ENCODE measurements at regions not wholly inside any gene's neighbourhood (a gene's known extent, or its start where the extent isn't known, plus 50 kb on each side); places are given as distances from the start of the nearest gene placed in this dataset.

DNA sequence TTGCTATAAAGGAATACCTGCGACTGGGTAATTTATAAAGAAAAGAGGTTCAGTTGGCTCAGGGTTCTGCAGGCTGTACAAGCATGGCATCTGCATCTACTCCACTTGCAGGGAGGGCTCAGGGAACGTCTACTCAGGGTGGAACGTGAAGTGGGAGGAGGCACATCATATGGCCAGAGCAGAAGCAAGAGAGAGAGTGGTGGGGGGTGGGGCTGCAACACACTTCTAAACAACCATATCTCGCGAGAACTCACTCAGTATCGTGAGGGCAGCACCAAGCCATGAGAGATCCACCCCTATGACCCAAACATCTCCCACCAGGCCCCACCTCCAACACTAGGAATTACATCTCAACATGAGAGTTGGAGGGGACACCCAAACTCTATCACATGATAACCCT lies 109.8 kb upstream of the SCAF8 start:
- no peak for TF ChIP-seq RCOR1 (IDR thresholded peaks at IDR 0.05; ENCODE audit: low read depth, low read length)
- TF ChIP-seq, protein P1, sequence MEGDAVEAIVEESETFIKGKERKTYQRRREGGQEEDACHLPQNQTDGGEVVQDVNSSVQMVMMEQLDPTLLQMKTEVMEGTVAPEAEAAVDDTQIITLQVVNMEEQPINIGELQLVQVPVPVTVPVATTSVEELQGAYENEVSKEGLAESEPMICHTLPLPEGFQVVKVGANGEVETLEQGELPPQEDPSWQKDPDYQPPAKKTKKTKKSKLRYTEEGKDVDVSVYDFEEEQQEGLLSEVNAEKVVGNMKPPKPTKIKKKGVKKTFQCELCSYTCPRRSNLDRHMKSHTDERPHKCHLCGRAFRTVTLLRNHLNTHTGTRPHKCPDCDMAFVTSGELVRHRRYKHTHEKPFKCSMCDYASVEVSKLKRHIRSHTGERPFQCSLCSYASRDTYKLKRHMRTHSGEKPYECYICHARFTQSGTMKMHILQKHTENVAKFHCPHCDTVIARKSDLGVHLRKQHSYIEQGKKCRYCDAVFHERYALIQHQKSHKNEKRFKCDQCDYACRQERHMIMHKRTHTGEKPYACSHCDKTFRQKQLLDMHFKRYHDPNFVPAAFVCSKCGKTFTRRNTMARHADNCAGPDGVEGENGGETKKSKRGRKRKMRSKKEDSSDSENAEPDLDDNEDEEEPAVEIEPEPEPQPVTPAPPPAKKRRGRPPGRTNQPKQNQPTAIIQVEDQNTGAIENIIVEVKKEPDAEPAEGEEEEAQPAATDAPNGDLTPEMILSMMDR (IDR thresholded peaks at IDR 0.05) = no peak
- no peak for TF ChIP-seq POLR2A (IDR thresholded peaks at IDR 0.05; ENCODE audit: low read length)
- no peak for TF ChIP-seq POLR2AphosphoS2 (conservative IDR thresholded peaks at IDR 0.05; ENCODE audit: low read length)
- no peak for TF ChIP-seq EP300 (IDR thresholded peaks at IDR 0.05)
- TF ChIP-seq, protein P2, sequence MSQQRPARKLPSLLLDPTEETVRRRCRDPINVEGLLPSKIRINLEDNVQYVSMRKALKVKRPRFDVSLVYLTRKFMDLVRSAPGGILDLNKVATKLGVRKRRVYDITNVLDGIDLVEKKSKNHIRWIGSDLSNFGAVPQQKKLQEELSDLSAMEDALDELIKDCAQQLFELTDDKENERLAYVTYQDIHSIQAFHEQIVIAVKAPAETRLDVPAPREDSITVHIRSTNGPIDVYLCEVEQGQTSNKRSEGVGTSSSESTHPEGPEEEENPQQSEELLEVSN (IDR thresholded peaks at IDR 0.05; ENCODE audit: borderline replicate concordance, low read depth) = no peak
- no peak for TF ChIP-seq ESRRA (IDR thresholded peaks at IDR 0.05; ENCODE audit: borderline replicate concordance, low read length)
- TF ChIP-seq MAFK (IDR thresholded peaks at IDR 0.05; ENCODE audit: partially characterized antibody) = no peak
- TF ChIP-seq JUN (IDR thresholded peaks at IDR 0.05) = no peak
- no peak for TF ChIP-seq EHMT2 (IDR thresholded peaks at IDR 0.05; ENCODE audit: low read depth)

Measured in A549 (cell line).